ENCODE measurements at regions not wholly inside any gene's neighbourhood (a gene's known extent, or its start where the extent isn't known, plus 50 kb on each side); places are given as distances from the start of the nearest gene placed in this dataset.
"Not testable (repeated sequence)": the region's sequence is repeated elsewhere in the genome, so short reads cannot be mapped to it uniquely, and the experiment has no call there.

GRCh38 chr20:29448806-29449470, 1808.5 kb upstream of the DEFB115 start:
- ChIA-PET CTCF (no interaction called here), POLR2A (no interaction called here)
- no peak for TF ChIP-seq CTCF (IDR thresholded peaks at IDR 0.05)
- in situ Hi-C loops (cut with HindIII; ENCODE audit: low pct_unique_long_range_greater_than_20kb, low sequenced_read_pairs): no loop called here
- Histone ChIP-seq H3K27me3 (ENCODE audit: control insufficient read depth, insufficient read depth, low read length) (no peaks in the 10 kb centered on the region), H3K36me3 (ENCODE audit: control insufficient read depth, insufficient read depth, low read length) (no peaks in the 10 kb centered on the region), H3K4me1 (ENCODE audit: control insufficient read depth, insufficient read depth, low read length) (no peaks in the 10 kb centered on the region; the same call in 1 of the 2 replicates), H3K4me3 (ENCODE audit: low read depth in 2 of 2, low read length in 2 of 2) (no peak overlapping the region; a peak in 1 of 4 replicates), H3K27ac (ENCODE audit: low read length) (no peak overlapping the region), H3K9me3 (ENCODE audit: control insufficient read depth, insufficient read depth, low read depth, low read length) (no peaks in the 10 kb centered on the region; the same call in 1 of the 2 replicates)
- ATAC-seq (no peak), DNase-seq (ENCODE audit: low read depth, low spot score) (no peak)
- no TSS peak for BruUV-seq (replicated peaks)
- intact Hi-C loops (cut with micrococcal nuclease; ENCODE audit: unreplicated experiment): loop anchor here (10.0 kb wide), 1 partner anchor 316 kb away; no protein-coding TSS in a partner anchor

GRCh38 chr20:29452186-29452585, 1805.3 kb upstream of the DEFB115 start:
- CTCF ChIA-PET: interaction anchor here (0.6 kb wide), 1 partner anchor 86 kb away, joined by 4 read pairs; no protein-coding TSS in a partner anchor
- Histone ChIP-seq H3K4me1 (ENCODE audit: control insufficient read depth, insufficient read depth, low read length) (no peaks in the 10 kb centered on the region), H3K9me3 (ENCODE audit: control insufficient read depth, insufficient read depth, low read depth, low read length) (no peaks in the 10 kb centered on the region; the same call in 1 of the 2 replicates), H3K36me3 (ENCODE audit: control insufficient read depth, insufficient read depth, low read length) (no peaks in the 10 kb centered on the region), H3K27ac (ENCODE audit: low read length) (no peak overlapping the region), H3K27me3 (ENCODE audit: control insufficient read depth, insufficient read depth, low read length) (no peaks in the 10 kb centered on the region), H3K4me3 (ENCODE audit: low read depth in 2 of 2, low read length in 2 of 2) (no peak overlapping the region)
- TF ChIP-seq POLR2AphosphoS5 (IDR thresholded peaks at IDR 0.05; ENCODE audit: low read depth, low read length) (no peak), CTCF (IDR thresholded peaks at IDR 0.05) (no peak), REST (IDR thresholded peaks at IDR 0.05; ENCODE audit: insufficient read depth in 1 of 2, low read depth in 2 of 2, low read length in 1 of 2) (no peak), SIN3A (IDR thresholded peaks at IDR 0.05; ENCODE audit: borderline replicate concordance, insufficient read depth, low read depth, low read length) (no peak), TCF7L2 (IDR thresholded peaks at IDR 0.05; ENCODE audit: low read depth, low read length) (no peak)
- in situ Hi-C loops (cut with HindIII; ENCODE audit: low pct_unique_long_range_greater_than_20kb, low sequenced_read_pairs) (no loop called here), intact Hi-C loops (cut with micrococcal nuclease; ENCODE audit: unreplicated experiment) (no loop called here)
- ATAC-seq (no peak), DNase-seq (ENCODE audit: low read depth, low spot score) (no peak)
- POLR2A ChIA-PET: no interaction called here
- BruUV-seq (replicated peaks): no TSS peak

- ATAC-seq; H3K27me3 ChIP-seq (ENCODE audit: control insufficient read depth, insufficient read depth, low read length); H3K36me3 ChIP-seq (ENCODE audit: control insufficient read depth, insufficient read depth, low read length); H3K4me3 ChIP-seq (ENCODE audit: low read depth in 2 of 2, low read length in 2 of 2); in situ Hi-C loops (cut with HindIII; ENCODE audit: low pct_unique_long_range_greater_than_20kb, low sequenced_read_pairs); H3K4me1 ChIP-seq (ENCODE audit: control insufficient read depth, insufficient read depth, low read length); H3K27ac ChIP-seq (ENCODE audit: low read length); DNase-seq (ENCODE audit: low read depth, low spot score); POLR2A ChIA-PET; BruUV-seq (replicated peaks); H3K9me3 ChIP-seq (ENCODE audit: control insufficient read depth, insufficient read depth, low read depth, low read length); intact Hi-C loops (cut with micrococcal nuclease; ENCODE audit: unreplicated experiment): not testable (repeated sequence)
- CTCF ChIA-PET: interaction anchor here (0.6 kb wide), 1 partner anchor 93 kb away, joined by 9 read pairs; no protein-coding TSS in a partner anchor
These were observed 1800.3 kb upstream of the DEFB115 start for GRCh38 chr20:29456987-29457693.
